ENCODE measurements at regions not wholly inside any gene's neighbourhood (a gene's known extent, or its start where the extent isn't known, plus 50 kb on each side); places are given as distances from the start of the nearest gene placed in this dataset.

DNA sequence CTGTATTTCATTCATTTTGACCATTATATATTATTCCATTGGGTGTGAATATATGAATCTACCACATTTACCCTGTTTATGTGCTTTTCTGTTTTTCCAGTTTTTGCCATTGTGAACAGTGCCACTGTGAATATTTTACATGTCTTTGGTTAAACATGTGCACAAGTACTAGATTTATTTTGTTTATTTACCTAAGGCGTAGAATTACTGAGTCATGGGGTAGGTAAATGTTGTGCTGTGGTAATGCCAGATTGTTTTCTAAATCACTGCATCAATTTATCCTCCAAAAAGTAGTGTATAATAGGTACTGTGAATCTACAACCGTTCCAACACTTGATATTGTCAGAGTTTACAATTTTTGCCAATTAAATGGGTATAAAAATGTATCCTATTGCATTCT is 362.1 kb upstream of the AGTR1 start:
- Histone ChIP-seq H3K9me3 (ENCODE audit: insufficient read depth, low read depth, low read length) (no peaks in the 10 kb centered on the region), H3K4me3 (ENCODE audit: insufficient read depth, low read depth, low read length) (no peak overlapping the region), H3K27ac (ENCODE audit: low read depth, low read length) (no peak overlapping the region), H3K4me2 (ENCODE audit: low read length) (no peak overlapping the region), H3K9ac (ENCODE audit: low read length) (no peak overlapping the region), H4K20me1 (ENCODE audit: insufficient read depth, low read length) (no peaks in the 10 kb centered on the region), H3K79me2 (ENCODE audit: insufficient read depth, low read length) (no peaks in the 10 kb centered on the region), H3K27me3 (ENCODE audit: insufficient read depth, low read length) (no peaks in the 10 kb centered on the region), H2AFZ (ENCODE audit: low read depth, low read length) (no peak overlapping the region), H3K36me3 (ENCODE audit: insufficient read depth, low read length) (no peaks in the 10 kb centered on the region), H3K4me1 (ENCODE audit: insufficient read depth, low read length) (peaks cover 2% of the 10 kb centered on the region)
- Mint-ChIP-seq H3K4me3 (ENCODE audit: unreplicated experiment) (no peak overlapping the region), H3K36me3 (ENCODE audit: low read depth, unreplicated experiment) (no peaks in the 10 kb centered on the region), H3K9me3 (ENCODE audit: unreplicated experiment) (no peaks in the 10 kb centered on the region), H3K27ac (ENCODE audit: unreplicated experiment) (no peak overlapping the region), H3K27me3 (ENCODE audit: low read depth, unreplicated experiment) (no peaks in the 10 kb centered on the region), H3K4me1 (ENCODE audit: low read depth, unreplicated experiment) (peaks cover 8% of the 10 kb centered on the region)
- FAIRE-seq (no peak), DNase-seq (ENCODE audit: low read depth) (no peak)
- TF ChIP-seq, protein P1, sequence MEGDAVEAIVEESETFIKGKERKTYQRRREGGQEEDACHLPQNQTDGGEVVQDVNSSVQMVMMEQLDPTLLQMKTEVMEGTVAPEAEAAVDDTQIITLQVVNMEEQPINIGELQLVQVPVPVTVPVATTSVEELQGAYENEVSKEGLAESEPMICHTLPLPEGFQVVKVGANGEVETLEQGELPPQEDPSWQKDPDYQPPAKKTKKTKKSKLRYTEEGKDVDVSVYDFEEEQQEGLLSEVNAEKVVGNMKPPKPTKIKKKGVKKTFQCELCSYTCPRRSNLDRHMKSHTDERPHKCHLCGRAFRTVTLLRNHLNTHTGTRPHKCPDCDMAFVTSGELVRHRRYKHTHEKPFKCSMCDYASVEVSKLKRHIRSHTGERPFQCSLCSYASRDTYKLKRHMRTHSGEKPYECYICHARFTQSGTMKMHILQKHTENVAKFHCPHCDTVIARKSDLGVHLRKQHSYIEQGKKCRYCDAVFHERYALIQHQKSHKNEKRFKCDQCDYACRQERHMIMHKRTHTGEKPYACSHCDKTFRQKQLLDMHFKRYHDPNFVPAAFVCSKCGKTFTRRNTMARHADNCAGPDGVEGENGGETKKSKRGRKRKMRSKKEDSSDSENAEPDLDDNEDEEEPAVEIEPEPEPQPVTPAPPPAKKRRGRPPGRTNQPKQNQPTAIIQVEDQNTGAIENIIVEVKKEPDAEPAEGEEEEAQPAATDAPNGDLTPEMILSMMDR (IDR thresholded peaks at IDR 0.05; ENCODE audit: insufficient read depth, low read depth, low read length) = no peak
- no peak for TF ChIP-seq EZH2 (IDR thresholded peaks at IDR 0.05; ENCODE audit: insufficient read depth, low read length)

DNA sequence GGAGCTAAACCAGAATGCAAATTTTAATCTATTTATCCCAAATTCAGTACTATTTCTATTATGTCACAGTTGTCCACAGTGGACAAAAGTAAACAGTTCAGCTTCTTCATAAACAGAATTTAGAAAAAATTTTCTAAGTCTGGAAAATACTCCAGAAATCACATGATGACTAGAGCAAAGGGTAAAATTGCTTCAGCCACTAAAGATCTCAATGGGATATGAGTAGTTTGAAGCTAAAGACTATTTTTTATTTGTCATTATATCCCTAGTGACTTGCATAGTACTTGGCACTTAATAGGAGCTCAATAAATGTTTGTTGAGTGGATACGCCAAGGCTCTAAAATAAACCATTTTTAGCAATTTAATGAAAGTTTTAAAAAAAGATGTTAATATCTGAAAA is 354.3 kb upstream of the AGTR1 start:
- H3K4me1 ChIP-seq (ENCODE audit: insufficient read depth, low read length) = no peaks in the 10 kb centered on the region
- H3K9ac ChIP-seq (ENCODE audit: low read length) = no peak overlapping the region
- H3K27ac ChIP-seq (ENCODE audit: low read depth, low read length) = no peak overlapping the region
- no peak for DNase-seq (ENCODE audit: low read depth)
- no peak for FAIRE-seq
- H3K4me2 ChIP-seq (ENCODE audit: low read length) = no peak overlapping the region
- H3K9me3 Mint-ChIP-seq (ENCODE audit: unreplicated experiment) = peaks cover 3% of the 10 kb centered on the region
- no peak overlapping the region for H3K4me3 Mint-ChIP-seq (ENCODE audit: unreplicated experiment)
- no peak overlapping the region for H3K27ac Mint-ChIP-seq (ENCODE audit: unreplicated experiment)
- no peaks in the 10 kb centered on the region for H3K36me3 ChIP-seq (ENCODE audit: insufficient read depth, low read length)
- H2AFZ ChIP-seq (ENCODE audit: low read depth, low read length) = no peak overlapping the region
- no peak overlapping the region for H3K4me3 ChIP-seq (ENCODE audit: insufficient read depth, low read depth, low read length)
- H3K4me1 Mint-ChIP-seq (ENCODE audit: low read depth, unreplicated experiment) = no peaks in the 10 kb centered on the region
- TF ChIP-seq, protein P1 (IDR thresholded peaks at IDR 0.05; ENCODE audit: insufficient read depth, low read depth, low read length) = no peak
- TF ChIP-seq EZH2 (IDR thresholded peaks at IDR 0.05; ENCODE audit: insufficient read depth, low read length) = no peak
- no peaks in the 10 kb centered on the region for H3K27me3 ChIP-seq (ENCODE audit: insufficient read depth, low read length)
- H3K27me3 Mint-ChIP-seq (ENCODE audit: low read depth, unreplicated experiment) = no peaks in the 10 kb centered on the region
- no peaks in the 10 kb centered on the region for H3K36me3 Mint-ChIP-seq (ENCODE audit: low read depth, unreplicated experiment)
- no peaks in the 10 kb centered on the region for H3K79me2 ChIP-seq (ENCODE audit: insufficient read depth, low read length)
- no peaks in the 10 kb centered on the region for H4K20me1 ChIP-seq (ENCODE audit: insufficient read depth, low read length)
- H3K9me3 ChIP-seq (ENCODE audit: insufficient read depth, low read depth, low read length) = no peaks in the 10 kb centered on the region

DNA sequence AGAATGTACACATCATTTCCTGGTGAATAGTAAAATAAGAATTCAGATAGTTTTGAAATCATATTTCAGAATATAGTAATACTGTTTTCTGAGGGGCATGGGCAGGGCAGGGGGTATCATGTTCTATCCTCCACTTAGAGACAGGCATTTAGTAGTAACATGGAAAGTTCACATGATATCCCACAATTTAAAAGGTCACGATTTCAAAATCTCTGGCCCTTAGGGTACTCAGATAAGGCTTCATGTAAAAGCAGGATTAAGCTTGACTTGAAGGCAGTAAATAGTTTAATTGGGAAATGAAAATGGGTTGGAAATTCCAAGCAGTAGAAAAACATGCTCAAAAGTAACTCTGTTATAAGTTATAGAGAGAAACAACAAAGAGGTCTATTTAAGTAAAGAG is 353.2 kb upstream of the AGTR1 start:
- H3K27me3 Mint-ChIP-seq (ENCODE audit: low read depth, unreplicated experiment) = no peaks in the 10 kb centered on the region
- FAIRE-seq (no peak), DNase-seq (ENCODE audit: low read depth) (no peak)

More for the DNA sequence above, 353.2 kb upstream of the AGTR1 start:
- Histone ChIP-seq H4K20me1 (ENCODE audit: insufficient read depth, low read length) (no peaks in the 10 kb centered on the region), H3K9ac (ENCODE audit: low read length) (no peak overlapping the region), H3K4me2 (ENCODE audit: low read length) (no peak overlapping the region), H3K27me3 (ENCODE audit: insufficient read depth, low read length) (no peaks in the 10 kb centered on the region), H3K36me3 (ENCODE audit: insufficient read depth, low read length) (no peaks in the 10 kb centered on the region), H3K27ac (ENCODE audit: low read depth, low read length) (no peak overlapping the region), H2AFZ (ENCODE audit: low read depth, low read length) (no peak overlapping the region), H3K9me3 (ENCODE audit: insufficient read depth, low read depth, low read length) (no peaks in the 10 kb centered on the region), H3K79me2 (ENCODE audit: insufficient read depth, low read length) (no peaks in the 10 kb centered on the region), H3K4me1 (ENCODE audit: insufficient read depth, low read length) (no peaks in the 10 kb centered on the region), H3K4me3 (ENCODE audit: insufficient read depth, low read depth, low read length) (no peak overlapping the region)
- H3K36me3 Mint-ChIP-seq (ENCODE audit: low read depth, unreplicated experiment) = no peaks in the 10 kb centered on the region
- peaks cover 4% of the 10 kb centered on the region for H3K9me3 Mint-ChIP-seq (ENCODE audit: unreplicated experiment)
- H3K4me3 Mint-ChIP-seq (ENCODE audit: unreplicated experiment) = no peak overlapping the region
- H3K4me1 Mint-ChIP-seq (ENCODE audit: low read depth, unreplicated experiment) = no peaks in the 10 kb centered on the region
- no peak overlapping the region for H3K27ac Mint-ChIP-seq (ENCODE audit: unreplicated experiment)
- TF ChIP-seq, protein P1 (IDR thresholded peaks at IDR 0.05; ENCODE audit: insufficient read depth, low read depth, low read length) = no peak
- no peak for TF ChIP-seq EZH2 (IDR thresholded peaks at IDR 0.05; ENCODE audit: insufficient read depth, low read length)
